ENCODE measurements at regions not wholly inside any gene's neighbourhood (a gene's known extent, or its start where the extent isn't known, plus 50 kb on each side); places are given as distances from the start of the nearest gene placed in this dataset.

DNA sequence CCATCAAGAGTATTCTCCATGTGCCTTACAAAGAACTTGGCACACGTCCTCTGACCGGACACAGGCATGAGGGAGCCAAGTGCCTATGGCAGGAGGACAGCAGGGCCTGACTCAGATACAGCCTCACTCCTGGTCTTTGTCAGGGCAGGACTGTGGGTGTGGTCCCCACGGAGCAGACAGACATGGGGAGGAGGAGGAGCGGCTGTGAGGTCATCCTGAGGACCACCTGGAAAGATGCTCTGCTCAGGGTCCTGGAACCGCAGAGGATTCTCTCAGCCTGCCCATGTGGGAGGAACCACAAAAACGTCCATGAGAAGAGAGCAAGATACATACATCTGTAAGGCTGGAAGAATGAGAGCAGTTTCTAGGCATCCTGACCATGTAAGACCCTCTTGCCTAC is 576.3 kb downstream of the BRD1 start:
- no peak for TF ChIP-seq POLR2A (IDR thresholded peaks at IDR 0.05; ENCODE audit: low read depth, low read length)
- no peak for TF ChIP-seq POLR2AphosphoS5 (IDR thresholded peaks at IDR 0.05; ENCODE audit: low read depth, low read length)
- no peak for TF ChIP-seq TAF1 (IDR thresholded peaks at IDR 0.05; ENCODE audit: low read depth, low read length)
- TF ChIP-seq POU2F2 (IDR thresholded peaks at IDR 0.05; ENCODE audit: low read depth, low read length), result no peak

Measured in GM12891 (cell line).